ENCODE measurements at regions not wholly inside any gene's neighbourhood (a gene's known extent, or its start where the extent isn't known, plus 50 kb on each side); places are given as distances from the start of the nearest gene placed in this dataset.

- TF ChIP-seq ZBTB26 (tag by site-specific recombination; optimal IDR thresholded peaks at IDR 0.05) (no peak), ZNF148 (tag by site-specific recombination; IDR thresholded peaks at IDR 0.05; ENCODE audit: borderline replicate concordance) (no peak), FEZF1 (tag by site-specific recombination; IDR thresholded peaks at IDR 0.05) (no peak), ZNF341 (tag by site-specific recombination; IDR thresholded peaks at IDR 0.05; ENCODE audit: low read depth) (no peak)
Observed at GRCh38 chr13:103805771-103806170, 739.6 kb upstream of the SLC10A2 start (continued).

- no peaks in the 10 kb centered on the region for H3K36me3 ChIP-seq (ENCODE audit: control insufficient read depth in 2 of 2, insufficient read depth in 1 of 2, low read length in 2 of 2)
- POLR2A ChIA-PET, result no interaction called here
- CTCF ChIA-PET, result interaction anchor here (0.6 kb wide), 1 partner anchor 729 kb away, joined by 3 read pairs; no protein-coding TSS in a partner anchor
Observed at GRCh38 chr13:103803349-103803748, 737.1 kb upstream of the SLC10A2 start.

More at GRCh38 chr13:103803349-103803748, 737.1 kb upstream of the SLC10A2 start:
- Histone ChIP-seq H3K27ac (ENCODE audit: extremely low read depth, low read depth, low read length) (no peak overlapping the region), H3K9me3 (ENCODE audit: control insufficient read depth, insufficient read depth, low read depth, low read length) (no peaks in the 10 kb centered on the region), H3K4me3 (ENCODE audit: low read depth, low read length) (no peak overlapping the region), H3K4me1 (ENCODE audit: control insufficient read depth, insufficient read depth, low read length) (no peaks in the 10 kb centered on the region)
- no peak for TF ChIP-seq ZNF398 (tag by site-specific recombination; IDR thresholded peaks at IDR 0.05)
- TF ChIP-seq ZNF792 (tag by site-specific recombination; IDR thresholded peaks at IDR 0.05), result no peak
- TF ChIP-seq ZNF112 (tag by site-specific recombination; IDR thresholded peaks at IDR 0.05), result no peak
- TF ChIP-seq PATZ1 (tag by site-specific recombination; IDR thresholded peaks at IDR 0.05), result no peak
- no peak for TF ChIP-seq ZNF148 (tag by site-specific recombination; IDR thresholded peaks at IDR 0.05; ENCODE audit: borderline replicate concordance)
- no peak for TF ChIP-seq PRDM2 (tag by site-specific recombination; IDR thresholded peaks at IDR 0.05; ENCODE audit: borderline replicate concordance)
- TF ChIP-seq ZNF302 (tag by site-specific recombination; IDR thresholded peaks at IDR 0.05; ENCODE audit: low read depth), result no peak
- no peak for TF ChIP-seq ZFP37 (tag by site-specific recombination; IDR thresholded peaks at IDR 0.05)
- no peak for TF ChIP-seq ZNF132 (tag by site-specific recombination; IDR thresholded peaks at IDR 0.05; ENCODE audit: borderline replicate concordance)
- no peak for TF ChIP-seq ZNF530 (tag by site-specific recombination; IDR thresholded peaks at IDR 0.05; ENCODE audit: low read depth)
- no peak for TF ChIP-seq PRDM6 (tag by site-specific recombination; IDR thresholded peaks at IDR 0.05)
- no peak for TF ChIP-seq ZNF629 (tag by site-specific recombination; IDR thresholded peaks at IDR 0.05)
- no peak for TF ChIP-seq ZNF544 (tag by site-specific recombination; IDR thresholded peaks at IDR 0.05)
- TF ChIP-seq GLI4 (tag by site-specific recombination; IDR thresholded peaks at IDR 0.05), result no peak
- no peak for TF ChIP-seq ZNF664 (tag by site-specific recombination; IDR thresholded peaks at IDR 0.05)
